ENCODE measurements at regions not wholly inside any gene's neighbourhood (a gene's known extent, or its start where the extent isn't known, plus 50 kb on each side); places are given as distances from the start of the nearest gene placed in this dataset.
"Not testable (repeated sequence)": the region's sequence is repeated elsewhere in the genome, so short reads cannot be mapped to it uniquely, and the experiment has no call there.

- Mint-ChIP-seq H3K27me3 (no peaks in the 10 kb centered on the region), H3K27ac (no peak overlapping the region), H3K9me3 (no peaks in the 10 kb centered on the region), H3K36me3 (ENCODE audit: low read depth) (no peaks in the 10 kb centered on the region), H3K4me1 (no peaks in the 10 kb centered on the region), H3K4me3 (no peak overlapping the region)
- no peak for DNase-seq
- ChIA-PET CTCF (no interaction called here), POLR2A (no interaction called here)
Observed at GRCh38 chr9:27818348-27818747, 245.1 kb upstream of the C9orf72 start.

- H3K4me1 Mint-ChIP-seq: no peaks in the 10 kb centered on the region
- no peaks in the 10 kb centered on the region for H3K36me3 Mint-ChIP-seq (ENCODE audit: low read depth)
- ChIA-PET POLR2A (no interaction called here), CTCF (no interaction called here)
- no peak overlapping the region for H3K27ac Mint-ChIP-seq
- DNase-seq: no peak
- H3K27me3 Mint-ChIP-seq: no peaks in the 10 kb centered on the region
- no peak overlapping the region for H3K4me3 Mint-ChIP-seq
- H3K9me3 Mint-ChIP-seq: no peaks in the 10 kb centered on the region
Observed at GRCh38 chr9:27828908-27829307, 255.6 kb upstream of the C9orf72 start.

DNA sequence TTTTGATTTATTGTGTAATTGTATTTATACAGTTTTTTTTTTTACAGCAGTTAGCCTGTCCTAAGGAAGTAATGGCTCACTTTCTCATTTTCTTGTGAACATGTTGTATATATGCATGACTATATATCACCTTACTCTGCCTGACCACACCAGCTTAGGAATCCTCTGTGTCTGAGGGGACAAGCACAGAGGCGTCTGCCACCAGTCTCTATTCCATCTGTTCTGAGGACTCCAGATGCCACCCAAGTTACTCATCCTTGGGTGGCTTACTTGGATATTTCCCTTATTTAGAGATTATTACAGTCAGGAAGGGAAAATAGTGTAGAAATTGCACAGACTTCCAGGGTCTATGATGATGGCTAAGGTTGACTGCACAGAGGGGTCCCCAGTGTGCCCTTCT, 256.3 kb upstream of the C9orf72 start:
- Mint-ChIP-seq H3K27me3 (no peaks in the 10 kb centered on the region), H3K4me1 (no peaks in the 10 kb centered on the region), H3K9me3 (no peaks in the 10 kb centered on the region), H3K36me3 (ENCODE audit: low read depth) (no peaks in the 10 kb centered on the region), H3K27ac (no peak overlapping the region), H3K4me3 (no peak overlapping the region)
- CTCF ChIA-PET: no interaction called here
- DNase-seq: no peak
- POLR2A ChIA-PET: no interaction called here

GRCh38 chr9:27832108-27832507, 258.8 kb upstream of the C9orf72 start:
- H3K27me3 Mint-ChIP-seq; H3K4me3 Mint-ChIP-seq; CTCF ChIA-PET; DNase-seq; H3K9me3 Mint-ChIP-seq; H3K4me1 Mint-ChIP-seq; H3K27ac Mint-ChIP-seq; H3K36me3 Mint-ChIP-seq (ENCODE audit: low read depth); POLR2A ChIA-PET: not testable (repeated sequence)

DNA sequence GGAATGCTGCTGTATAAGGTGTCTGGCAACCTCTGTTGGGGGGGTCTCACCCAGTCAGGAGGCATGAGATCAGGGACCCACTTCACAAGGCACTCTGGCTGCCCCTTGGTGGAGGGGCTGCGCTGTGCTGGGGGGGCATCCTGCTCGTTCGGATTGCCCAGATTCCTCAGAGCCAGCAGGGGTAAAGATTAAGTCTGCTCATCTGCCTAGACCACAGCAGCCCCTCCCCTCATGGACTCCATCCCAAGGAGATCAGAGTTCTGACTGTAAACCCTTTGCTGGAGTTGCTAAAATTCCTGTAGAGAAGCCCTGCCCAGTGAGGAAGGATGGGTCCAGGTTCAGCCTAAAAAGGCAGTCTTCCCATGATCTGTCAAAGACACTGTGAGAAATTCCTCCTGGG, 262.0 kb upstream of the C9orf72 start:
- POLR2A ChIA-PET: no interaction called here
- Mint-ChIP-seq H3K9me3 (no peaks in the 10 kb centered on the region), H3K27ac (no peak overlapping the region), H3K4me1 (no peaks in the 10 kb centered on the region), H3K27me3 (no peaks in the 10 kb centered on the region), H3K4me3 (no peak overlapping the region), H3K36me3 (ENCODE audit: low read depth) (no peaks in the 10 kb centered on the region)
- CTCF ChIA-PET: no interaction called here
- no peak for DNase-seq

DNA sequence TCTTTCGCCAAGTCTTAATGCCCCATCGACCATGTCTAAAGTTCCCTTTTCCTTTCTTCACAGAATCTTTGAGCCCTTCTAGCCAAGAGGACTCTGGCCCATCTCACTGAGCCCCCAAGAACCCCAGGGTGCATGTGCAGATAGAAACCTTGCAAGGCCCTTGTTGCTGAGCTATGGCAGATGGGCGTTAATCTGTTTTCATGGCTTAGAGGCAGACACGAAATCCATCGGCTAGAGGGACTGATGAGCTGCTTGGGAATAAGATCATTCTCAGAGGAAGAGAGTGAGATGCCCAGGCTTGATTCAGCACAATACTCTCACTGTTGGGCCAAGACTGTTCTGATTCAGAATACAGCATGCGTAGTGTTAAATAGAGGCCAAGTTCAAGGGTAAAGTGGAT, 262.5 kb upstream of the C9orf72 start:
- POLR2A ChIA-PET: no interaction called here
- DNase-seq: no peak
- CTCF ChIA-PET: no interaction called here
- no peaks in the 10 kb centered on the region for H3K36me3 Mint-ChIP-seq (ENCODE audit: low read depth)
- no peaks in the 10 kb centered on the region for H3K27me3 Mint-ChIP-seq
- no peak overlapping the region for H3K4me3 Mint-ChIP-seq
- no peaks in the 10 kb centered on the region for H3K9me3 Mint-ChIP-seq
- H3K4me1 Mint-ChIP-seq: no peaks in the 10 kb centered on the region
- no peak overlapping the region for H3K27ac Mint-ChIP-seq

DNA sequence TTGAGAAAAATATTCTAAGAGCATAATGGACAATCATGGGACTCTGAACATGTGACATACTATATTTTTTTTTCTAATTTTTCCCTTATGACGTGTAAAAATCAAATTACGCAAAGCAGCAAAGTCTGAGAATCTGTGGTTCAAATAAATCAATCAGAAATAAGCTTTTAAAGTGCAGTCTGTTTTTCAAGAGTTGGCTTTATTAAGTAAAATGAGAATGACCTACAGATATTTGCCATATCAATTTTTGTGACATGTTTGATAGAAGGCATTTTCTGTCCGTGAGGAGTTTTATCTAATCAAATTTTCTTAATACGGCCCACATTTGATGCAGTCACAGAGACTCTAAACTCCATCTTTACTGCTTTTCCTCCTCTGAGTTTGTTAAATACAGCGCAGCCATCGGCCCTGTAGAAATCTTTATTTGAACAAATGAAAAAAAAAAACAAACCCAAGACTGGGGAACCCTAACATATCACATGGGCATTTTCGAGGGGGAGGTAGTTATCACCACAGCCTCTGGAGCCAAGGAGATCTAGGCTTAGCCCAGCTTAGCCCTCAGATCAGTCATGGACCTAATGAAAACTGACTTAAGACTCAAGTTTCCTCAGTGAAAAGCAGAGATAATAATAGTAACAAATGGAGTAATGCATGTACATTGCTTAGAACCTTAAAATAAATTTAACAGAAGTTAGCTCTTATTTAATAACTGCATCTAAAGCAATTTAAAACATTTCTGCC, 263.6 kb upstream of the C9orf72 start:
- ChIA-PET POLR2A (no interaction called here), CTCF (no interaction called here)
- no peak for DNase-seq
- Mint-ChIP-seq H3K4me1 (no peaks in the 10 kb centered on the region), H3K27ac (no peak overlapping the region), H3K9me3 (no peaks in the 10 kb centered on the region), H3K36me3 (ENCODE audit: low read depth) (no peaks in the 10 kb centered on the region), H3K27me3 (no peaks in the 10 kb centered on the region), H3K4me3 (no peak overlapping the region)

DNA sequence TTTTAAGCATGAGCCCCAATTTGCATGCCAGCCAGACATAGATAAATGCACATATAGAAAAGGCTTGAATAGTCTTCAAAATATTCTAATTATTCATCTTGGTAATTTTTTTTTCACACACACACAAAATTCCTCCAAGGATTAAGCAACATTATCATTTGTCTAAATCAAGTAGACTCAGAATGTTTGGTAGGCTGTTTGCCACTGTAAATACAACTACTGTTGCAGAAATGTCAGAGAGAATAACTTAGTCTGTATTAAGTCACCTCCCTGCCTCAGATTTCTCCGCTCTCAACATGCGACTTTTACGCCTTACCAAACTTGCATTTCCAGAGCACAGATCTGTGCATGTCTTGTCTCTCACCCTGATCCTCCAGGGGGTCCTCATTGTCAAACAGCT, 265.6 kb upstream of the C9orf72 start:
- no peaks in the 10 kb centered on the region for H3K4me1 Mint-ChIP-seq
- POLR2A ChIA-PET: no interaction called here
- no peaks in the 10 kb centered on the region for H3K27me3 Mint-ChIP-seq
- no peak for DNase-seq
- no peaks in the 10 kb centered on the region for H3K36me3 Mint-ChIP-seq (ENCODE audit: low read depth)
- no peak overlapping the region for H3K4me3 Mint-ChIP-seq
- CTCF ChIA-PET: no interaction called here
- no peak overlapping the region for H3K27ac Mint-ChIP-seq
- no peaks in the 10 kb centered on the region for H3K9me3 Mint-ChIP-seq

GRCh38 chr9:27839767-27840166, 266.5 kb upstream of the C9orf72 start:
- H3K4me3 Mint-ChIP-seq; H3K36me3 Mint-ChIP-seq (ENCODE audit: low read depth); H3K27me3 Mint-ChIP-seq; CTCF ChIA-PET; POLR2A ChIA-PET; H3K27ac Mint-ChIP-seq; H3K4me1 Mint-ChIP-seq; H3K9me3 Mint-ChIP-seq; DNase-seq: not testable (repeated sequence)

GRCh38 chr9:27844797-27845196, 271.5 kb upstream of the C9orf72 start:
- no peak for DNase-seq
- POLR2A ChIA-PET: no interaction called here
- Mint-ChIP-seq H3K4me1 (no peaks in the 10 kb centered on the region), H3K27ac (no peak overlapping the region), H3K27me3 (no peaks in the 10 kb centered on the region), H3K9me3 (peaks cover 2% of the 10 kb centered on the region), H3K36me3 (ENCODE audit: low read depth) (no peaks in the 10 kb centered on the region), H3K4me3 (no peak overlapping the region)
- CTCF ChIA-PET: no interaction called here

DNA sequence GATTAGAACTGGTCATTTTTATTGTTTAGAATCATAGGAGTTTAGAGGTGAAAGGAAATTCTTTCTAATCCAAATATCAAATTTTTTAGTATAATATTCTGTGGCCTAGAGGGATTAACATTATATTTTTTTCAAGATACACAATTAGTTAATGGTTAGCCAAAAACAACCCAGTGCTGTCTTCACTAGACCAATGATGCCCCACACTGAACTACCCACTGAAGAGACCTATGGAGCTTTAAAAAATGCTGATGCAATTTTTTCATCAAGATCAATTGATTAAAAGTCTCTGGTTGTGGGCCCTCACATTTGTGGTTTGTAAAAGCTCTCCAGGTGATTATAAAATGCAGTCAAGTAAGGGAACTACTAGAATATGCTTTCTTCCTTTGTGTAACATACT, 274.1 kb upstream of the C9orf72 start:
- ChIA-PET CTCF (no interaction called here), POLR2A (no interaction called here)
- no peak for DNase-seq
- Mint-ChIP-seq H3K4me1 (no peaks in the 10 kb centered on the region), H3K27me3 (no peaks in the 10 kb centered on the region), H3K4me3 (no peak overlapping the region), H3K36me3 (ENCODE audit: low read depth) (no peaks in the 10 kb centered on the region), H3K27ac (no peak overlapping the region), H3K9me3 (peaks cover 2% of the 10 kb centered on the region)

GRCh38 chr9:27847818-27848217, 274.5 kb upstream of the C9orf72 start:
- CTCF ChIA-PET: no interaction called here
- H3K36me3 Mint-ChIP-seq (ENCODE audit: low read depth): no peaks in the 10 kb centered on the region
- no peak for DNase-seq
- H3K9me3 Mint-ChIP-seq: peaks cover 2% of the 10 kb centered on the region
- H3K4me1 Mint-ChIP-seq: no peaks in the 10 kb centered on the region
- no peak overlapping the region for H3K4me3 Mint-ChIP-seq
- POLR2A ChIA-PET: no interaction called here
- no peaks in the 10 kb centered on the region for H3K27me3 Mint-ChIP-seq
- no peak overlapping the region for H3K27ac Mint-ChIP-seq

GRCh38 chr9:27848315-27848714, 275.0 kb upstream of the C9orf72 start:
- no peak for DNase-seq
- no peaks in the 10 kb centered on the region for H3K27me3 Mint-ChIP-seq
- no peak overlapping the region for H3K27ac Mint-ChIP-seq
- peaks cover 2% of the 10 kb centered on the region for H3K9me3 Mint-ChIP-seq
- no peak overlapping the region for H3K4me3 Mint-ChIP-seq
- no peaks in the 10 kb centered on the region for H3K4me1 Mint-ChIP-seq
- H3K36me3 Mint-ChIP-seq (ENCODE audit: low read depth): no peaks in the 10 kb centered on the region
- ChIA-PET POLR2A (no interaction called here), CTCF (no interaction called here)

GRCh38 chr9:27851858-27852257, 278.6 kb upstream of the C9orf72 start:
- no peak overlapping the region for H3K4me3 Mint-ChIP-seq
- no peaks in the 10 kb centered on the region for H3K9me3 Mint-ChIP-seq
- no peaks in the 10 kb centered on the region for H3K4me1 Mint-ChIP-seq
- ChIA-PET CTCF (no interaction called here), POLR2A (no interaction called here)
- no peaks in the 10 kb centered on the region for H3K27me3 Mint-ChIP-seq
- no peak overlapping the region for H3K27ac Mint-ChIP-seq
- no peak for DNase-seq
- H3K36me3 Mint-ChIP-seq (ENCODE audit: low read depth): no peaks in the 10 kb centered on the region

DNA sequence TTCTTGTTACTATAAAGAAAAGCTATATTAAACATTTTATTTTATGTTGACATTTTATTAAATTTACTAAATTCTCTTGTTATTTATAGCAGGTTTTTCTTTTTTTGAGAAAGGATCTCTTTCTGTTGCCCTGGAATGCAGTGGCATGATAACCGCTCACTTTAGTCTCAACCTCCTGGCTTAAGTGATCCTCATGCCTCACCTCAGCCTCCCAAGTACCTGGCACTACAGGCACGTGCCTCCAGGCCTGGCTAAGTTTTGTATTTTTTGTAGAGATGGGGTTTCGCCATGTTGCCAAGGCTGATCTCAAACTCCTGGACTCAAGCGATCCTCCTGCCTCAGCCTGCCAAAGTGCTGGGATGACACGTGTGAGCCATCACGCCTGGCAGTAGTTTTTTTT, 280.2 kb upstream of the C9orf72 start:
- Mint-ChIP-seq H3K4me3 (no peak overlapping the region), H3K36me3 (ENCODE audit: low read depth) (no peaks in the 10 kb centered on the region), H3K27me3 (no peaks in the 10 kb centered on the region), H3K4me1 (no peaks in the 10 kb centered on the region), H3K27ac (no peak overlapping the region), H3K9me3 (no peaks in the 10 kb centered on the region)
- no peak for DNase-seq
- ChIA-PET CTCF (no interaction called here), POLR2A (no interaction called here)

All from activated CD4-positive, alpha-beta memory T cell treated with anti-CD3 and anti-CD28 coated beads, Interleukin-2, amount 10 ng/mL, durations not matched to agents 7 days and 5 days (primary cell).